T-helper 1 cell treated with Interleukin-12 subunit alpha and Interleukin-12 subunit beta and Interleukin-4 antibody, amounts not matched to agents 30 μg/mL and 1 μg/mL, for 36 hours (primary cell): ENCODE measurements at regions not wholly inside any gene's neighbourhood (a gene's known extent, or its start where the extent isn't known, plus 50 kb on each side); places are given as distances from the start of the nearest gene placed in this dataset.

ENCODE experiments used
- H3K27ac Mint-ChIP-seq: one replicate; pipeline ENCODE4 v1.8.0; 2021; ENCODE audit warnings: mild to moderate bottlenecking, mixed read lengths
- H3K27me3 Mint-ChIP-seq: one replicate; pipeline ENCODE4 v1.8.0; 2021; ENCODE audit warnings: low read depth, mixed read lengths
- H3K36me3 Mint-ChIP-seq: one replicate; pipeline ENCODE4 v1.8.0; 2021; ENCODE audit warnings: low read depth, mixed read lengths
- H3K4me1 Mint-ChIP-seq: one replicate; pipeline ENCODE4 v1.8.0; 2021; ENCODE audit warnings: low read depth, mixed read lengths
- H3K4me3 Mint-ChIP-seq: one replicate; pipeline ENCODE4 v1.8.0; 2021; ENCODE audit warnings: mild to moderate bottlenecking, moderate library complexity, mixed read lengths
- H3K9me3 Mint-ChIP-seq: one replicate; pipeline ENCODE4 v1.8.0; 2021; ENCODE audit warnings: mixed read lengths

DNA sequence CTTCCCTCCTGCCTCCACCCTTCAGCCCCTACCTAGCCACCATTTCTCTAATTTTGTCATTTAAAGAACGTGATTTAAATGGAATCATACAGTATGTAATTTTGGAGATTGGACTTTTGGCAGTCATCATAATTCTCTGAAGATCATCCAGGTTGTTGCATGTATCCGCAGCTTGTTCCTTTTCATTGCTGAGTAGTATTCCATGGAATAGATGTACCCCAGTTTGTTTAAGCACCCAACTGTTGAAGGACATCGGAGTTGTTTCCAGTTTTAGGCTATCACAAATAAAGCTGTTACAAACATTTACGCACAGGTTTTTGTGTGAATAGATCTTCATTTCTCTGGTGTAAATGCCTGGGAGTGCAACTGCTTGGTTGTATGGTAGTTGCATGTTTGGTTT, 61.1 kb upstream of the PWP1 start:
- Mint-ChIP-seq H3K27ac (no peak overlapping the region), H3K36me3 (peaks cover 15% of the 10 kb centered on the region), H3K4me1 (no peaks in the 10 kb centered on the region), H3K4me3 (no peak overlapping the region), H3K27me3 (no peaks in the 10 kb centered on the region), H3K9me3 (peaks cover 13% of the 10 kb centered on the region)

DNA sequence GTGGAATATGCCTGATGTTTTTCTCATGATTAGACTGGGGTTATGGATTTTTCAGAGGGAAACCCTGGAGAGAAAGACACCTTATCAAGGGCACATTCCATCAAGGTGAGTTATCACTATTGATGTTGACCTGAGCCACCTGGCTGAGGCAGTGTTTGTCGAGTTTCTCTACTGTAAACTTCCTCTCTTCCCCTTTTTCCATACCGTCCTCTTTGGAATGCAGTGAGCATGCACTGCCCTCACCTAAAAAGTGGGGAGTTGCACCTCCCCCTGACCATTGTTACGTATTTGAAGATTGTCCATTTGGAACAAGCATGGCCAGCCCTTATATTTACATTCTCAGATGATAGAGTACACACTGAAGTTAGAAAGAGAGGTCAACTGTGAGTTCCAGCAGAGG, 53.9 kb upstream of the PWP1 start:
- Mint-ChIP-seq H3K4me3 (no peak overlapping the region), H3K36me3 (peaks cover 3% of the 10 kb centered on the region), H3K9me3 (no peaks in the 10 kb centered on the region), H3K4me1 (no peaks in the 10 kb centered on the region), H3K27me3 (no peaks in the 10 kb centered on the region), H3K27ac (no peak overlapping the region)

- Mint-ChIP-seq H3K27me3 (no peaks in the 10 kb centered on the region), H3K4me3 (no peak overlapping the region), H3K27ac (no peak overlapping the region), H3K4me1 (no peaks in the 10 kb centered on the region), H3K9me3 (no peaks in the 10 kb centered on the region), H3K36me3 (peaks cover 3% of the 10 kb centered on the region)
These were observed 53.4 kb upstream of the PWP1 start for GRCh38 chr12:107632246-107632645.

DNA sequence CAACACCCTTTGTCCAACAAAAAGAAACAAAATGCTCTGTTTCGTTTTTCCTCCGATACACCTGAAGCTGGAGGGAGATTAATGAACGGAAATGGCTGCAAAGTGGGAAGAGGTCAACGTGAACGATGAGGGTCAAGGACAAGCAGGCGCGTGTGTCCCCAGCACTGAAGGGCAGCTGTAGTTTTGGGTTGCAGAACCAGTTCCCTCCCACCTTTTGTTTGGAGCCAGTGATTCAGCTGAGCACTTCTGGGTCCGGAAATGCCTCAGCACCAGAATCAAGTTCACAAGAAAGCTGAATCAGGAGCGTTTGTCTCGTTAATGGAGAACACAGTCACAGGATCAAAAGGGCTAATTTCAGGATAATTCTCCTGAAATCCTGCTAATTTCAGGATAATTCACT, 51.1 kb upstream of the PWP1 start:
- no peak overlapping the region for H3K4me3 Mint-ChIP-seq
- H3K27ac Mint-ChIP-seq = no peak overlapping the region
- H3K36me3 Mint-ChIP-seq = peaks cover 8% of the 10 kb centered on the region
- no peaks in the 10 kb centered on the region for H3K9me3 Mint-ChIP-seq
- H3K4me1 Mint-ChIP-seq = no peaks in the 10 kb centered on the region
- no peaks in the 10 kb centered on the region for H3K27me3 Mint-ChIP-seq

DNA sequence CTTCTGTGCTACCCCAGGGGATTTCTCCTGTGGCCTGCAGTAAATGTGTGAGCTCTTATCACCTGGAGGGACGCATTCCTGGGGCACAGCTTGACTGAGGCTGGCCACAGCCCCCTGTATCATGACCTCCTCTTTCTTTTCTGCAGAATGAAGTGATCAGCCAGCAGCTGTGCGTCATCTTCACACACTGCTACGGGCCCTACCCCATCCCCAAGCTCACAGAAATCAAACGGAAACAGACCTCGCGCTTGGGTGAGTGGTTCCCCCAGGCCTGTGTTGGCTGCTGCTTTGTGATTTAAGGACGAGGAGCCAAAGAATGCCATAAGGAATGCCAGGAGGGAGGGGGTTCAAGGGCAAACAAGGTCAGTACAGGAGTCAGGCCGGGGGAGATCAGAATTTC, 50.5 kb upstream of the PWP1 start:
- Mint-ChIP-seq H3K36me3 (peaks cover 8% of the 10 kb centered on the region), H3K27me3 (no peaks in the 10 kb centered on the region), H3K9me3 (no peaks in the 10 kb centered on the region), H3K27ac (no peak overlapping the region), H3K4me3 (no peak overlapping the region), H3K4me1 (no peaks in the 10 kb centered on the region)
